NT2/D1 (cell line): ENCODE measurements at regions not wholly inside any gene's neighbourhood (a gene's known extent, or its start where the extent isn't known, plus 50 kb on each side); places are given as distances from the start of the nearest gene placed in this dataset.

Experiments used
- SUZ12 ChIP-seq: IDR thresholded peaks from 2 replicates; pipeline ENCODE4 v1.6.1; 2011; ENCODE audit not compliant: insufficient read length, insufficient read depth; ENCODE audit errors: extremely low read depth
- YY1 ChIP-seq: IDR thresholded peaks from 2 replicates; pipeline ENCODE4 v1.6.1; 2011; ENCODE audit not compliant: insufficient read length, insufficient read depth
- ZNF274 ChIP-seq: IDR thresholded peaks from 2 replicates; pipeline ENCODE4 v1.6.1; 2011; ENCODE audit warnings: mild to moderate bottlenecking, low read depth, low read length

DNA sequence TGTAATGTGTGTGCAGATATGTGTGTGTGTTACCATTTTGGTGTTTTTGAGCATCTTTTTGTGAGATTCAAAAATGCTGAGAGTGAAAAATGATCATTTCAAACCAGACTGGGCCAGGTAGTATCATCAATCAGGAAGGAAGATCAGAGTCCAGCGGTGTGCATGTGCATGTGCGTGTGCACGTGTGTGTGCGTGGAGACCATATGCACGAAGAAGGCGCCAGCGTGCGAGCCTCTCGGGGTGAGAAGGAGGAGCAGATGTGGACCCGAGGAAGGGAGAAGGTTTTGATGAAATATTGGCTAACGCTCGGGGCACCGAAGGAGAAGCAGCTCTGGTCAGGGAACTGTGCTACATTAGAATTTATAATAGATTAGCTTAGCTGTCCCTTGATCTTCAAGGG is 516.4 kb downstream of the CCDC171 start:
- no peak for TF ChIP-seq YY1
- TF ChIP-seq ZNF274 = no peak
- no peak for TF ChIP-seq SUZ12
